A673 (cell line): ENCODE measurements at regions not wholly inside any gene's neighbourhood (a gene's known extent, or its start where the extent isn't known, plus 50 kb on each side); places are given as distances from the start of the nearest gene placed in this dataset.

Experiments
- BruUV-seq: library from RNA; stranded (reverse); fragments of 400-500 nt; replicated peaks from 2 replicates; lab custom pipeline; 2021; lab: Mats Ljungman, UMichigan
- CTCF ChIA-PET: fragments of 300-600 bp; sonication (Branson Sonifier 250); formaldehyde crosslinking; loops from one replicate; lab custom pipeline; 2022; ENCODE audit warnings: antibody characterized with exemption; lab: Charles Lee
- POLR2A ChIA-PET: fragments of 300-600 bp; sonication (Branson Sonifier 250); formaldehyde crosslinking; loops from one replicate; lab custom pipeline; 2022; ENCODE audit warnings: antibody characterized with exemption; ENCODE audit not compliant: low non-redundant PET; lab: Charles Lee
- DNase-seq: peaks from one replicate; pipeline ENCODE4 v3.0.0-alpha.2; 2015; ENCODE audit warnings: low spot score
- H3K27ac ChIP-seq: fragments of 200-600 bp; sonication (generic); 2 replicates; pipeline ENCODE4 v1.5.1; 2016; ENCODE audit warnings: mixed run types, low read depth, mild to moderate bottlenecking, mixed read lengths, antibody characterized with exemption, low read length; ENCODE audit not compliant: poor library complexity, severe bottlenecking
- H3K27me3 ChIP-seq: fragments of 200-600 bp; sonication (generic); replicated peaks from 2 replicates; pipeline ENCODE4 v1.6.1; 2017; ENCODE audit warnings: mixed run types, low read depth, mild to moderate bottlenecking, mixed read lengths, antibody characterized with exemption, low read length; ENCODE audit not compliant: insufficient read depth, poor library complexity
- H3K36me3 ChIP-seq: fragments of 200-600 bp; sonication (generic); 2 replicates; pipeline ENCODE4 v1.6.1; 2016; ENCODE audit warnings: mixed run types, mild to moderate bottlenecking, mixed read lengths, antibody characterized with exemption, low read length; ENCODE audit not compliant: insufficient read depth, poor library complexity, severe bottlenecking
- H3K4me1 ChIP-seq: fragments of 200-600 bp; sonication (generic); 2 replicates; pipeline ENCODE4 v1.6.1; 2017; ENCODE audit warnings: mixed run types, mild to moderate bottlenecking, mixed read lengths, antibody characterized with exemption, low read length; ENCODE audit not compliant: insufficient read depth, poor library complexity, severe bottlenecking
- H3K4me3 ChIP-seq: fragments of 200-600 bp; sonication (generic); 2 replicates; pipeline ENCODE4 v1.5.1; 2016; ENCODE audit warnings: low read depth, mixed run types, mild to moderate bottlenecking, mixed read lengths, low read length; ENCODE audit not compliant: poor library complexity, severe bottlenecking
- H3K9me3 ChIP-seq: fragments of 200-600 bp; sonication (generic); 2 replicates; pipeline ENCODE4 v1.6.1; 2016; ENCODE audit warnings: mixed run types, low read depth, mild to moderate bottlenecking, mixed read lengths, antibody characterized with exemption, low read length; ENCODE audit not compliant: poor library complexity, severe bottlenecking
- CTCF ChIP-seq: fragments of 300-800, 200-600 bp; sonication (generic); conservative IDR thresholded peaks from 2 replicates; pipeline ENCODE4 v1.5.1; 2017; ENCODE audit warnings: low read depth, mild to moderate bottlenecking, antibody characterized with exemption, low read length, moderate library complexity, mixed read lengths
- EZH2 ChIP-seq: fragments of 200-600 bp; sonication (generic); IDR thresholded peaks from 2 replicates; pipeline ENCODE4 v1.6.1; 2017; ENCODE audit warnings: borderline replicate concordance, low read depth, mild to moderate bottlenecking, mixed read lengths, antibody characterized with exemption, low read length; ENCODE audit not compliant: poor library complexity, severe bottlenecking
- intact Hi-C: fragments of 100-400 bp; cut with micrococcal nuclease; formaldehyde crosslinking; loops from one replicate; pipeline ENCODE4 v1.10.0; 2022; ENCODE audit not compliant: unreplicated experiment

GRCh38 chr12:125440399-125440798 is 375.2 kb downstream of the AACS start:
- H3K27me3 ChIP-seq = no peaks in the 10 kb centered on the region
- intact Hi-C loops = no loop called here
- H3K9me3 ChIP-seq = no peaks in the 10 kb centered on the region
- no peak overlapping the region for H3K27ac ChIP-seq
- no peak for DNase-seq
- no peak for TF ChIP-seq EZH2
- no peak for TF ChIP-seq CTCF
- ChIA-PET CTCF (no interaction called here), POLR2A (no interaction called here)
- H3K4me1 ChIP-seq = no peaks in the 10 kb centered on the region
- no peaks in the 10 kb centered on the region for H3K36me3 ChIP-seq
- H3K4me3 ChIP-seq = no peak overlapping the region
- BruUV-seq = no TSS peak

- no TSS peak for BruUV-seq
- Histone ChIP-seq H3K27me3 (no peaks in the 10 kb centered on the region), H3K4me3 (no peak overlapping the region), H3K27ac (no peak overlapping the region), H3K9me3 (no peaks in the 10 kb centered on the region), H3K36me3 (no peaks in the 10 kb centered on the region), H3K4me1 (no peaks in the 10 kb centered on the region)
- TF ChIP-seq CTCF (no peak), EZH2 (no peak)
- ChIA-PET POLR2A (no interaction called here), CTCF (no interaction called here)
- no peak for DNase-seq
- intact Hi-C loops = no loop called here
Observed at GRCh38 chr12:125443341-125443740, 378.1 kb downstream of the AACS start.

GRCh38 chr12:125451408-125451807 is 386.2 kb downstream of the AACS start:
- intact Hi-C loops = no loop called here
- no peak for TF ChIP-seq CTCF
- DNase-seq = no peak
- Histone ChIP-seq H3K4me1 (no peaks in the 10 kb centered on the region), H3K27ac (no peak overlapping the region), H3K36me3 (no peaks in the 10 kb centered on the region), H3K9me3 (no peaks in the 10 kb centered on the region), H3K27me3 (peaks cover 6% of the 10 kb centered on the region), H3K4me3 (no peak overlapping the region)
- no TSS peak for BruUV-seq
- ChIA-PET POLR2A (no interaction called here), CTCF (no interaction called here)
